GM21737 (cell line): ENCODE measurements at regions not wholly inside any gene's neighbourhood (a gene's known extent, or its start where the extent isn't known, plus 50 kb on each side); places are given as distances from the start of the nearest gene placed in this dataset.

Experiments used
- ATAC-seq: cut with Tn5 transposase; IDR thresholded peaks from one replicate; pipeline ENCODE4 v1.9.1; 2021; ENCODE audit warnings: mild to moderate bottlenecking, moderate library complexity; ENCODE audit not compliant: unreplicated experiment

- no peak for ATAC-seq
Measured at GRCh38 chr5:58040044-58040443, 419.8 kb downstream of the PLK2 start.

- no peak for ATAC-seq
Measured at GRCh38 chr5:58037899-58038298, 422.0 kb downstream of the PLK2 start.

GRCh38 chr5:58025809-58026208 lies 434.1 kb downstream of the PLK2 start:
- no peak for ATAC-seq

- no peak for ATAC-seq
Measured at GRCh38 chr5:58024151-58024550, 435.7 kb downstream of the PLK2 start.

- no peak for ATAC-seq
Measured at GRCh38 chr5:58022055-58022454, 437.8 kb downstream of the PLK2 start.

GRCh38 chr5:58021466-58021865 lies 438.4 kb downstream of the PLK2 start:
- ATAC-seq: no peak

GRCh38 chr5:58019614-58020013 lies 440.3 kb downstream of the PLK2 start:
- no peak for ATAC-seq

- ATAC-seq: no peak
Measured at GRCh38 chr5:58018016-58018415, 441.9 kb downstream of the PLK2 start.

GRCh38 chr5:58016877-58017276 lies 443.0 kb downstream of the PLK2 start:
- no peak for ATAC-seq

GRCh38 chr5:58016358-58016757 lies 443.5 kb downstream of the PLK2 start:
- ATAC-seq: no peak

- ATAC-seq: no peak
Measured at GRCh38 chr5:58015175-58015574, 444.7 kb downstream of the PLK2 start.

GRCh38 chr5:58013542-58014258 lies 446.2 kb downstream of the PLK2 start:
- ATAC-seq: no peak

GRCh38 chr5:58012801-58013315 lies 447.0 kb downstream of the PLK2 start:
- no peak for ATAC-seq

GRCh38 chr5:58012102-58012501 lies 447.8 kb downstream of the PLK2 start:
- ATAC-seq: no peak

GRCh38 chr5:58011301-58011700 lies 448.6 kb downstream of the PLK2 start:
- no peak for ATAC-seq

GRCh38 chr5:58009754-58010153 lies 450.1 kb downstream of the PLK2 start:
- ATAC-seq: no peak

GRCh38 chr5:58002323-58002722 lies 457.6 kb downstream of the PLK2 start:
- ATAC-seq: no peak

GRCh38 chr5:57993866-57994265 lies 466.0 kb downstream of the PLK2 start:
- no peak for ATAC-seq

GRCh38 chr5:57989378-57989777 lies 470.5 kb downstream of the PLK2 start:
- ATAC-seq: no peak

- ATAC-seq: no peak
Measured at GRCh38 chr5:57988813-57989212, 471.1 kb downstream of the PLK2 start.

- no peak for ATAC-seq
Measured at GRCh38 chr5:57987552-57987951, 472.3 kb downstream of the PLK2 start.

GRCh38 chr5:57986761-57987341 lies 473.0 kb downstream of the PLK2 start:
- ATAC-seq: no peak

GRCh38 chr5:57983426-57983825 lies 476.5 kb downstream of the PLK2 start:
- ATAC-seq: no peak
